HG02678 (cell line): ENCODE measurements at regions not wholly inside any gene's neighbourhood (a gene's known extent, or its start where the extent isn't known, plus 50 kb on each side); places are given as distances from the start of the nearest gene placed in this dataset.

Experiments
- ATAC-seq: cut with Tn5 transposase; IDR thresholded peaks from one replicate; pipeline ENCODE4 v1.9.1; 2021; ENCODE audit warnings: mild to moderate bottlenecking, moderate library complexity; ENCODE audit not compliant: unreplicated experiment

- ATAC-seq = no peak
Observed at GRCh38 chr3:190722181-190722905, 140.2 kb downstream of the GMNC start.

GRCh38 chr3:190721330-190721729 is 141.2 kb downstream of the GMNC start:
- peak; percentile 90 for ATAC-seq

- no peak for ATAC-seq
Observed at GRCh38 chr3:190718671-190719070, 143.8 kb downstream of the GMNC start.

- no peak for ATAC-seq
Observed at GRCh38 chr3:190718097-190718496, 144.4 kb downstream of the GMNC start.

- no peak for ATAC-seq
Observed at GRCh38 chr3:190716961-190717360, 145.5 kb downstream of the GMNC start.

GRCh38 chr3:190716211-190716610 is 146.3 kb downstream of the GMNC start:
- ATAC-seq = no peak

GRCh38 chr3:190710723-190711122 is 151.8 kb downstream of the GMNC start:
- no peak for ATAC-seq

- ATAC-seq = no peak
Observed at GRCh38 chr3:190709351-190709773, 153.1 kb downstream of the GMNC start.
